Thymus (tissue), 11 donors: ENCODE measurements at regions not wholly inside any gene's neighbourhood (a gene's known extent, or its start where the extent isn't known, plus 50 kb on each side); places are given as distances from the start of the nearest gene placed in this dataset.

Experiments
- DNase-seq, 9 donors: peaks; one replicate each; pipeline ENCODE4 v3.0.0-alpha.2; 2013; ENCODE audit warnings: low spot score in 9 of 9, low read depth in 6 of 9, missing footprints in 1 of 9
- H3K27ac ChIP-seq, 2 donors: one replicate each; pipeline ENCODE4 v1.5.1; 2013; ENCODE audit warnings: control low read depth in 1 of 2, low read depth in 1 of 2, low read length in 1 of 2, mild to moderate bottlenecking in 1 of 2, moderate library complexity in 1 of 2
- H3K27me3 ChIP-seq, 2 donors: one replicate each; pipeline ENCODE4 v1.5.1; 2013; ENCODE audit warnings: low read length in 1 of 2; ENCODE audit not compliant: control insufficient read depth in 2 of 2, insufficient read depth in 1 of 2
- H3K36me3 ChIP-seq, 2 donors: one replicate each; pipeline ENCODE4 v1.5.1; 2013; ENCODE audit warnings: low read length in 1 of 2, mild to moderate bottlenecking in 1 of 2, moderate library complexity in 1 of 2; ENCODE audit not compliant: control insufficient read depth in 2 of 2, insufficient read depth in 2 of 2
- H3K4me1 ChIP-seq, 2 donors: one replicate each; pipeline ENCODE4 v1.5.1; 2013; ENCODE audit warnings: low read length in 2 of 2; ENCODE audit not compliant: control insufficient read depth in 2 of 2, insufficient read depth in 2 of 2
- H3K4me3 ChIP-seq, 2 donors: one replicate each; pipeline ENCODE4 v1.5.1; 2013; ENCODE audit warnings: low read length in 2 of 2, control low read depth in 1 of 2, mild to moderate bottlenecking in 1 of 2
- H3K9me3 ChIP-seq, 2 donors: one replicate each; pipeline ENCODE4 v1.5.1; 2013; ENCODE audit warnings: low read length in 1 of 2, mild to moderate bottlenecking in 1 of 2; ENCODE audit not compliant: control insufficient read depth in 2 of 2, insufficient read depth in 1 of 2
- WGBS: extraction: QIAGEN DNeasy Blood & Tissue Kit; methylation state at CpG from one replicate; pipeline ENCODE4 v1.1.7; 2013; 5-methylcytosine and 5-hydroxymethylcytosine counted together
- donor health status: healthy.

GRCh38 chr3:13260259-13261103 is 159.6 kb downstream of the NUP210 start:
- Histone ChIP-seq H3K9me3 (peaks cover 0 to 10% of the 10 kb centered on the region in 2 donors), H3K27me3 (no peaks in the 10 kb centered on the region), H3K4me3 (no peak overlapping the region), H3K4me1 (peaks cover 12 to 25% of the 10 kb centered on the region in 2 donors), H3K36me3 (no peaks in the 10 kb centered on the region), H3K27ac (no peak overlapping the region)
- DNase-seq, result no peak
- WGBS, result 94% methylated on average over 15 of the region's 15 CpGs

GRCh38 chr3:13259831-13260230 is 160.3 kb downstream of the NUP210 start:
- no peak overlapping the region for H3K4me3 ChIP-seq
- peaks cover 12 to 27% of the 10 kb centered on the region in 2 donors for H3K4me1 ChIP-seq
- no peaks in the 10 kb centered on the region for H3K36me3 ChIP-seq
- no peak for DNase-seq
- no peaks in the 10 kb centered on the region for H3K27me3 ChIP-seq
- WGBS, result 77% methylated on average over 5 of the region's 5 CpGs
- no peak overlapping the region for H3K27ac ChIP-seq
- H3K9me3 ChIP-seq, result peaks cover 0 to 6% of the 10 kb centered on the region in 2 donors

GRCh38 chr3:13258986-13259514 is 161.1 kb downstream of the NUP210 start:
- H3K36me3 ChIP-seq, result no peaks in the 10 kb centered on the region
- peaks cover 0 to 6% of the 10 kb centered on the region in 2 donors for H3K9me3 ChIP-seq
- H3K4me1 ChIP-seq, result peaks cover 12 to 26% of the 10 kb centered on the region in 2 donors
- H3K27ac ChIP-seq, result no peak overlapping the region
- DNase-seq, result no peak
- WGBS, result 90% methylated on average over 9 of the region's 9 CpGs
- H3K4me3 ChIP-seq, result no peak overlapping the region
- no peaks in the 10 kb centered on the region for H3K27me3 ChIP-seq

GRCh38 chr3:13258280-13258679 is 161.8 kb downstream of the NUP210 start:
- no peak for DNase-seq
- H3K27me3 ChIP-seq, result no peaks in the 10 kb centered on the region
- 97% methylated on average over 4 of the region's 4 CpGs for WGBS
- no peak overlapping the region for H3K27ac ChIP-seq
- H3K4me1 ChIP-seq, result peaks cover 12 to 18% of the 10 kb centered on the region in 2 donors
- H3K4me3 ChIP-seq, result no peak overlapping the region
- H3K36me3 ChIP-seq, result no peaks in the 10 kb centered on the region
- H3K9me3 ChIP-seq, result no peaks in the 10 kb centered on the region

- WGBS, result 94% methylated on average over 4 of the region's 4 CpGs
Observed at GRCh38 chr3:13257666-13258065, 162.5 kb downstream of the NUP210 start.

GRCh38 chr3:13256845-13257244 is 163.3 kb downstream of the NUP210 start:
- H3K36me3 ChIP-seq, result no peaks in the 10 kb centered on the region
- no peak for DNase-seq
- no peak overlapping the region for H3K27ac ChIP-seq
- WGBS, result 97% methylated on average over 8 of the region's 8 CpGs
- H3K4me3 ChIP-seq, result no peak overlapping the region
- peaks cover 0 to 4% of the 10 kb centered on the region in 2 donors for H3K4me1 ChIP-seq
- no peaks in the 10 kb centered on the region for H3K27me3 ChIP-seq
- H3K9me3 ChIP-seq, result no peaks in the 10 kb centered on the region

More at GRCh38 chr3:13257666-13258065, 162.5 kb downstream of the NUP210 start:
- Histone ChIP-seq H3K27me3 (no peaks in the 10 kb centered on the region), H3K9me3 (no peaks in the 10 kb centered on the region), H3K27ac (no peak overlapping the region), H3K4me1 (peaks cover 7 to 12% of the 10 kb centered on the region in 2 donors), H3K4me3 (no peak overlapping the region), H3K36me3 (no peaks in the 10 kb centered on the region)
- no peak for DNase-seq

GRCh38 chr3:13254028-13254951 is 165.8 kb downstream of the NUP210 start:
- no peak overlapping the region for H3K4me3 ChIP-seq
- peaks cover 3 to 10% of the 10 kb centered on the region in 2 donors for H3K4me1 ChIP-seq
- no peaks in the 10 kb centered on the region for H3K27me3 ChIP-seq
- no peaks in the 10 kb centered on the region for H3K9me3 ChIP-seq
- DNase-seq, result no peak
- H3K36me3 ChIP-seq, result no peaks in the 10 kb centered on the region
- H3K27ac ChIP-seq, result no peak overlapping the region
- WGBS, result 91% methylated on average over 28 of the region's 28 CpGs

- H3K4me1 ChIP-seq, result peaks cover 3 to 10% of the 10 kb centered on the region in 2 donors
- 98% methylated on average over 16 of the region's 16 CpGs for WGBS
- no peaks in the 10 kb centered on the region for H3K36me3 ChIP-seq
- no peak overlapping the region for H3K4me3 ChIP-seq
- no peaks in the 10 kb centered on the region for H3K9me3 ChIP-seq
- DNase-seq, result no peak
- H3K27ac ChIP-seq, result no peak overlapping the region
- no peaks in the 10 kb centered on the region for H3K27me3 ChIP-seq
Observed at GRCh38 chr3:13253208-13253937, 166.7 kb downstream of the NUP210 start.
